Pancreas (tissue), 10 donors: ENCODE measurements at regions not wholly inside any gene's neighbourhood (a gene's known extent, or its start where the extent isn't known, plus 50 kb on each side); places are given as distances from the start of the nearest gene placed in this dataset.

Experiments
- ATAC-seq, 4 donors: fragments of 200-7000 bp; cut with Tn5 transposase; one replicate each; pipeline versions ENCODE4 v1.8.0 to v1.9.1; 2020; ENCODE audit warnings: mild to moderate bottlenecking in 4 of 4, moderate library complexity in 4 of 4
- DNase-seq, 6 donors: peaks; one replicate each; pipeline ENCODE4 v3.0.0-alpha.2; 2020
- FAIRE-seq: peaks from 2 replicates; lab custom pipeline; 2012; peaks lifted over from hg19 to GRCh38; lab: Jason Lieb, UNC
- H3K27ac ChIP-seq, 4 donors: fragments of 200-600 bp; sonication (generic); 1 replicate in 3 of 4; 2 replicates in 1 of 4; pipeline versions ENCODE4 v1.5.0 to v1.8.0; 2020
- H3K27me3 ChIP-seq, 4 donors: fragments of 200-600 bp; one replicate each; pipeline ENCODE4 v1.8.0; 2021
- H3K36me3 ChIP-seq, 3 donors: fragments of 200-600 bp; sonication (generic) in 1 of 3; one replicate each; pipeline versions ENCODE4 v1.5.0 to v1.8.0; 2020 to 2021
- H3K4me1 ChIP-seq, 3 donors: fragments of 200-600 bp; one replicate each; pipeline ENCODE4 v1.8.0; 2021
- H3K4me3 ChIP-seq, 4 donors: fragments of 200-600 bp; sonication (generic) in 2 of 4; one replicate each; pipeline versions ENCODE4 v1.5.0 to v1.8.0; 2020 to 2021
- H3K9me3 ChIP-seq, 4 donors: fragments of 200-600 bp; one replicate each; pipeline ENCODE4 v1.8.0; 2021
- WGBS, 2 donors: extraction: QIAGEN DNeasy Blood & Tissue Kit; methylation state at CpG; one replicate each; pipeline ENCODE4 v1.1.7; 2013; 5-methylcytosine and 5-hydroxymethylcytosine counted together
- intact Hi-C, 3 donors: fragments of 100-400 bp; cut with DNase I; formaldehyde crosslinking; loops; one replicate each; pipeline versions ENCODE4 v1.11.1 to v1.14.2; 2022
- TF ChIP-seq, protein P1 (sequence below), 4 donors: fragments of 200-600 bp; sonication (generic) in 3 of 4; IDR thresholded peaks; one replicate each; pipeline versions ENCODE4 v1.5.0 to v1.8.0; 2021; ENCODE audit warnings: antibody characterized with exemption in 4 of 4
- donor health status: healthy with polysubstance abuse.
- donor health status: DM: no; HTN: no; CAD: no; lungs with moderate emphysema.
- donor health status: DM: no; HTN: no; CAD: no.
- donor health status: control.
- donor health status: control.
- donor health status: Bipolar disorder and iron deficiency.
- donor health status: DM: yes; HTN: yes; CAD: no.
- donor health status: DM: no; HTN: no; CAD: no.
- donor health status: DM: no; HTN: no; CAD: no.
- donor health status: DM: yes; HTN: yes; CAD: no.

DNA sequence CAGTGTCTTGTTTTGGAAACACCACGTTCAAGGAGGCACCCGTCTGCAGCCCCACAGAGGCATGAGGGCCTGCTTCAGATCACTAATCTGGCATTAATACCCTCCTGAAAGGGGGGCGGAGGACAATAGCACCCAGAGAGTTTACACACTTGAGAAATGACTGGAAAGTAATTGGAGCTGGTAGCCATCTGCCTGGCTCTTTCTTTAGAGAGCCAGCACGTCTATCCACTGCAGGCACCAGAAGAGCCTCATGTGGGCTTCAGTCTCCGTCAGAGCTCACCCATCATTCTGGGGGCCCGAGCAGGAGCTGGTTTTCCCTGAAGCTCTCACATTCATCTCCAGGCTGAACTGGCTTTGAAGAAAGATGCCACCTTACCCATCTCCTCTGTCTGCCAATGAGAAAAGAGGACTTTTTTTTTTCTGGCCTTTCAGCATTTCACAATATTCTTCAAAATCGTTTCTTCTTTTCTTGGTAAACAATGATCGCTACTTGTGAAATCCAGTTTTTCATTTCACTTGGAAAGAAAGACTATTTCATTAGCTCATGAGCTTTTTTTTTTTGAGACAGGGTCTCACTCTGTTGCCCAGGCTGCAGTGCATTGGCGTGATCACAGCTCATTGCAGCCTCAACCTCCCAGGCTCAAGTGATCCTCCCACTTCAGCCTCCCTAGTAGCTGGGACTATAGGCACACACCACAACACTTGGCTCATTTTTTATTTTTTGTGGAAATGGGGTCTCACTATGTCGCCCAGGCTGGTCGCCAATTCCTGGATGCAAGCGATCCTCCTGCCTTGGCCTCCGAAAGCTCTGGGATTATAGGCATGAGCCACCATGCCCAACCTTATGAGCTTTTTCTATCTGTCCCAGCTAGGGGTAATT is 124.7 kb upstream of the ZNF217 start:
- no peak for FAIRE-seq
- Histone ChIP-seq H3K4me3 (no peak overlapping the region), H3K27ac (no peak overlapping the region), H3K36me3 (no peaks in the 10 kb centered on the region), H3K9me3 (no peaks in the 10 kb centered on the region), H3K4me1 (no peaks in the 10 kb centered on the region), H3K27me3 (no peaks in the 10 kb centered on the region)
- TF ChIP-seq, protein P1, sequence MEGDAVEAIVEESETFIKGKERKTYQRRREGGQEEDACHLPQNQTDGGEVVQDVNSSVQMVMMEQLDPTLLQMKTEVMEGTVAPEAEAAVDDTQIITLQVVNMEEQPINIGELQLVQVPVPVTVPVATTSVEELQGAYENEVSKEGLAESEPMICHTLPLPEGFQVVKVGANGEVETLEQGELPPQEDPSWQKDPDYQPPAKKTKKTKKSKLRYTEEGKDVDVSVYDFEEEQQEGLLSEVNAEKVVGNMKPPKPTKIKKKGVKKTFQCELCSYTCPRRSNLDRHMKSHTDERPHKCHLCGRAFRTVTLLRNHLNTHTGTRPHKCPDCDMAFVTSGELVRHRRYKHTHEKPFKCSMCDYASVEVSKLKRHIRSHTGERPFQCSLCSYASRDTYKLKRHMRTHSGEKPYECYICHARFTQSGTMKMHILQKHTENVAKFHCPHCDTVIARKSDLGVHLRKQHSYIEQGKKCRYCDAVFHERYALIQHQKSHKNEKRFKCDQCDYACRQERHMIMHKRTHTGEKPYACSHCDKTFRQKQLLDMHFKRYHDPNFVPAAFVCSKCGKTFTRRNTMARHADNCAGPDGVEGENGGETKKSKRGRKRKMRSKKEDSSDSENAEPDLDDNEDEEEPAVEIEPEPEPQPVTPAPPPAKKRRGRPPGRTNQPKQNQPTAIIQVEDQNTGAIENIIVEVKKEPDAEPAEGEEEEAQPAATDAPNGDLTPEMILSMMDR (IDR thresholded peaks at IDR 0.05), result no peak
- DNase-seq, result no peak
- ATAC-seq, result no peak
- intact Hi-C loops, result no loop called here
- WGBS, 2 donors, result 85 to 87% methylated on average over 13 of the region's 13 CpGs

DNA sequence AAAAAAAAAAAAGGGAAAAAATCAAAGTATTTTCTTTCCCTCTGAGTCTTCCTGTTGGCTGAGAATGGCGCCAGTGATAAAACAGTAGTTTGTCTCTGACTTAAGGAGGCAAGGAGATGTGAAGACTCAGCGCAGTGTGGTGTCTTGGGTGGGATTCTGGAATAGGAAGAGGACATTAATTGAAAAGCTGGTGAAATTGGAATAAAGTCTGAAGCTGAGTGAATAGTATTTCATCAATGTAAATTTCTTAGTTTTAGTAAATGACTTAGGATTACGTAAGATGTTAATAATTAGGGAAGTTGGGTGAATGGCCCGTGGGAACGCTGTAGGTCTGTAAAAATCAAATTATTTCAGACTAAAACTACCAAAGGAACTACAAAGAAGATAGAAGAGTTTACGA is 122.8 kb upstream of the ZNF217 start:
- intact Hi-C loops, result no loop called here
- no peaks in the 10 kb centered on the region for H3K9me3 ChIP-seq
- no peak overlapping the region for H3K4me3 ChIP-seq
- WGBS, 2 donors, result 70 to 77% methylated on average over 6 of the region's 6 CpGs
- H3K36me3 ChIP-seq, result no peaks in the 10 kb centered on the region
- no peak for FAIRE-seq
- H3K27me3 ChIP-seq, result no peaks in the 10 kb centered on the region
- H3K27ac ChIP-seq, result no peak overlapping the region
- DNase-seq, result no peak
- H3K4me1 ChIP-seq, result no peaks in the 10 kb centered on the region
- TF ChIP-seq, protein P1 (IDR thresholded peaks at IDR 0.05), result no peak
- ATAC-seq, result no peak

DNA sequence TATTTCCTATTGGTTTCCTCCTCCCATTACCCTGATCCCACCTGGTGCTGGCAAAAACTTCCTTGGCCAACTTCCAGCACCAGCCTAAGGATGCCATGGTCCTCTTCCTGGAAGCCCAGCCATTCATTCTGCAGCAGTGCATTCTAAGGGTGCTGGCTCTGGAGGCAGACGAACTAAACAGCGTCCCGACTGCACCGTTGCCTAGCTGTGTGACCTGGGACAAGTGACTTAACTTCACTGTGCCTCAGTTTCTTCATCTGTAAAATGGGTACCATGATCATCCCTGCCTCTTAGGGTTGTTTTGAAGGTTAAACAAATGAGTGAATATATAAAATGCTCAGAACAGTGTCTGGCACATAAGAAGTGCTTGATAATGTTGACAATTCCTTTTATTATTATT is 120.9 kb upstream of the ZNF217 start:
- TF ChIP-seq, protein P1 (IDR thresholded peaks at IDR 0.05), result no peak
- no peak overlapping the region for H3K4me3 ChIP-seq
- FAIRE-seq, result no peak

DNA sequence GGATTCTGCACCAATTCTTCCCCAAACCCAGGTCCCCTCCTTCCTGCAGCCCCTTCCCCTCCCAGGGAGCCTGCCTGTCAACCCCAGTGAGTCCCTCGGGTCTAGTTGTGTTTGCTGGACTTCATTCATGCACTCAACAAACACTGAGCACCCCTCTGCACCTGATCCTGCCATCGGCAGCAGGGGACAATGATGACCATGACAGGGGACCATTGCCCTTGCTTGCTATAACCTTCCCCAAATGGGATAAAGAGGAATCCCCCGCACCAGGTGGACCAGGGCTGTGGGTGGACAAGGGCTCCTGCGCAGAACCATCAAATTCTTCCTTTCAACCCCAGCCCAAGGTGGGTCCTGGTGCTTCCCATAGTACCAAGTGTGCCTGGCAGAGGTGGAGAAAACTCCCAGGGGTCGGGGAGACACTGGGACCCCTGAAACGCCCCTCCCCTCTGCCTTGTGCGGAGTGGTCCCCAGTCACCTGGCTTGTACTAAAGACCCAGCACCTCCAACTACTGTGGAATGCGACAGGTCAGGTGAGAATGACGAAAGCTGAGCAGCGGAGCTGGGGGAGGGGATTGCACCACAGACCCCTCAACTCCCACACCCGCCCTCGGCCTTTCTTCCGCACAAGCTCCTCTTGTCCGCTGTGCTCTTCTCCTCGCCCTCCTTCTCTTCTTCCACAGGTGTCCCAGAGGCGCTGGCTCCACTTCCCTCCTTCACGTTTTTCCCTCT is 119.9 kb upstream of the ZNF217 start:
- intact Hi-C loops, result no loop called here
- FAIRE-seq, result no peak

More for the DNA sequence above, 120.9 kb upstream of the ZNF217 start:
- no peak for ATAC-seq
- 92 to 96% methylated on average over 4 of the region's 4 CpGs for WGBS, 2 donors
- intact Hi-C loops, result no loop called here
- DNase-seq, result no peak
- Histone ChIP-seq H3K4me1 (no peaks in the 10 kb centered on the region), H3K36me3 (no peaks in the 10 kb centered on the region), H3K27ac (no peak overlapping the region), H3K9me3 (no peaks in the 10 kb centered on the region), H3K27me3 (no peaks in the 10 kb centered on the region)

More for the DNA sequence above, 119.9 kb upstream of the ZNF217 start:
- no peaks in the 10 kb centered on the region for H3K9me3 ChIP-seq
- H3K27me3 ChIP-seq, result no peaks in the 10 kb centered on the region
- no peak overlapping the region for H3K4me3 ChIP-seq
- H3K27ac ChIP-seq, result no peak overlapping the region
- TF ChIP-seq, protein P1 (IDR thresholded peaks at IDR 0.05), result no peak
- no peak for ATAC-seq
- H3K4me1 ChIP-seq, result no peaks in the 10 kb centered on the region
- no peaks in the 10 kb centered on the region for H3K36me3 ChIP-seq
- 82 to 85% methylated on average over 17 of the region's 17 CpGs for WGBS, 2 donors
- DNase-seq, result no peak
